ENCODE measurements at regions not wholly inside any gene's neighbourhood (a gene's known extent, or its start where the extent isn't known, plus 50 kb on each side); places are given as distances from the start of the nearest gene placed in this dataset.

GRCh38 chr6:27593200-27593818 is 120.4 kb upstream of the ZNF184 start:
- Histone ChIP-seq H3K9ac (replicated peaks; ENCODE audit: extremely low read depth, insufficient read depth, low read length) (no peak overlapping the region), H3K4me2 (ENCODE audit: insufficient read depth, low read length) (peak overlapping the region; percentile 82), H3K4me3 (replicated peaks in 1 of 3; ENCODE audit: insufficient read depth in 1 of 3, low read depth in 1 of 3, low read length in 3 of 3) (peak overlapping the region in 2 of 3 experiments; percentile 29 to 38), H2AFZ (ENCODE audit: low read depth, low read length) (peak overlapping the region; percentile 34), H3K27ac (ENCODE audit: insufficient read depth, low read depth, low read length) (no peak overlapping the region), H3K4me1 (ENCODE audit: control insufficient read depth, extremely low read depth, insufficient read depth, low read length) (peaks cover 10% of the 10 kb centered on the region), H3K79me2 (ENCODE audit: control insufficient read depth, insufficient read depth, low read length) (no peaks in the 10 kb centered on the region), H3K9me3 (replicated peaks; ENCODE audit: control insufficient read depth, insufficient read depth, low read length) (no peaks in the 10 kb centered on the region), H3K9me1 (replicated peaks; ENCODE audit: control insufficient read depth, extremely low read depth, insufficient read depth, low read length) (no peaks in the 10 kb centered on the region), H3K27me3 (ENCODE audit: control insufficient read depth in 2 of 2, insufficient read depth in 2 of 2, low read length in 2 of 2) (peaks cover 13 to 14% of the 10 kb centered on the region in 2 experiments), H4K20me1 (replicated peaks; ENCODE audit: control insufficient read depth, extremely low read depth, insufficient read depth, low read length) (no peaks in the 10 kb centered on the region), H3K36me3 (ENCODE audit: control insufficient read depth in 2 of 2, extremely low read depth in 1 of 2, insufficient read depth in 2 of 2, low read length in 2 of 2) (no peaks in the 10 kb centered on the region)
- intact Hi-C loops (cut with micrococcal nuclease) (loop anchor here (5.0 kb wide), 2 partner anchors 79 to 91 kb away; no protein-coding TSS in a partner anchor), dilution Hi-C loops (cut with MboI; ENCODE audit: extremely low pct_ligation_motif_present, low sequenced_read_pairs) (no loop called here)
- ChIA-PET POLR2A (interaction anchor here (0.6 kb wide), 1 partner anchor 18 kb away, joined by 3 read pairs; no protein-coding TSS in a partner anchor), CTCF (interaction anchor here (1.4 kb wide), 1 partner anchor 15 kb away, joined by 13 read pairs; no protein-coding TSS in a partner anchor)
- no TSS peak for BruUV-seq (replicated peaks)
- FAIRE-seq (peak; percentile 4), DNase-seq (ENCODE audit: low read depth, low spot score) (no peak)
- TF ChIP-seq MYC (IDR thresholded peaks at IDR 0.05; ENCODE audit: low read depth, low read length) (no peak), GATA2 (IDR thresholded peaks at IDR 0.05; ENCODE audit: insufficient read depth, insufficient read length, low read depth, low read length) (no peak), POLR2A (IDR thresholded peaks at IDR 0.05; ENCODE audit: low read depth, low read length) (no peak), JUN (IDR thresholded peaks at IDR 0.05; ENCODE audit: borderline replicate concordance, insufficient read depth, insufficient read length, low read depth) (no peak), CTCF (IDR thresholded peaks at IDR 0.05; ENCODE audit: extremely low read depth in 1 of 2, insufficient read depth in 1 of 2, low read depth in 1 of 2, low read length in 2 of 2) (no peak), POLR2AphosphoS5 (IDR thresholded peaks at IDR 0.05; ENCODE audit: insufficient read depth, low read depth, low read length) (no peak), MAX (IDR thresholded peaks at IDR 0.05; ENCODE audit: insufficient read depth, insufficient read length) (no peak), EZH2 (IDR thresholded peaks at IDR 0.05; ENCODE audit: borderline replicate concordance, low read depth, low read length, severe bottlenecking) (no peak), FOS (IDR thresholded peaks at IDR 0.05; ENCODE audit: borderline replicate concordance, insufficient read depth, low read length) (no peak)

Data from endothelial cell of umbilical vein (primary cell).